Chondrocyte (in vitro differentiated cells): ENCODE measurements at regions not wholly inside any gene's neighbourhood (a gene's known extent, or its start where the extent isn't known, plus 50 kb on each side); places are given as distances from the start of the nearest gene placed in this dataset.

ENCODE experiments used
- DNase-seq: peaks from one replicate; pipeline ENCODE4 v3.0.0; 2021; ENCODE audit warnings: mixed read lengths, low spot score
- H3K27ac Mint-ChIP-seq: one replicate; pipeline ENCODE4 v1.8.0; 2021; ENCODE audit warnings: mild to moderate bottlenecking, moderate library complexity, mixed read lengths; ENCODE audit not compliant: unreplicated experiment
- H3K27me3 Mint-ChIP-seq: 2 replicates; pipeline ENCODE4 v1.8.0; 2021; ENCODE audit warnings: low read depth, mixed read lengths
- H3K36me3 Mint-ChIP-seq: 2 replicates; pipeline ENCODE4 v1.8.0; 2021; ENCODE audit warnings: low read depth, mixed read lengths
- H3K4me1 Mint-ChIP-seq: 2 replicates; pipeline ENCODE4 v1.8.0; 2021; ENCODE audit warnings: low read depth, mild to moderate bottlenecking, mixed read lengths
- H3K4me3 Mint-ChIP-seq: one replicate; pipeline ENCODE4 v1.8.0; 2021; ENCODE audit warnings: mild to moderate bottlenecking, moderate library complexity, mixed read lengths; ENCODE audit not compliant: unreplicated experiment
- H3K9me3 Mint-ChIP-seq: 2 replicates; pipeline ENCODE4 v1.8.0; 2021; ENCODE audit warnings: low read depth, mixed read lengths
- TF ChIP-seq, protein P1 (sequence below): fragments of 200-600 bp; sonication (generic); IDR thresholded peaks from 2 replicates; pipeline ENCODE4 v1.5.0; 2021; ENCODE audit warnings: antibody characterized with exemption, mild to moderate bottlenecking, moderate library complexity

DNA sequence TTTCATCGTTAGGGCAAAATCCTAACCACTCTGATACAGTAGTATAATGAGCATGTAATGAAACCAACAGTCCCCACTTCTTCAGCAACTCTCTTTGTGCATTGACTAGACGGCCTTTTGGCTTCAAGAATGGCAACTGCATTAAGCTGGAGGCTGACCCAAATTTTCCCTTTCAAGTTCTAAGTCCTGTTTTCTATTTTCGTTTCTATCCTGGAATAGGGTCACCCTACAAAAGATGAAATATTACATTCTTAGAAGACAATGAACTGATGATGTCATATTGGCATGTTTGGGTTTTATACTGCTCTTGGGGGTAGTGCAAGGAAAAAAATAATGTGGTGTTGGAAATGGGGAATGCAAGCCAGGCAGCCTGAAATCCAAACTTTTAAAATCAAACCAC lies 254.4 kb downstream of the ETAA1 start:
- TF ChIP-seq, protein P1, sequence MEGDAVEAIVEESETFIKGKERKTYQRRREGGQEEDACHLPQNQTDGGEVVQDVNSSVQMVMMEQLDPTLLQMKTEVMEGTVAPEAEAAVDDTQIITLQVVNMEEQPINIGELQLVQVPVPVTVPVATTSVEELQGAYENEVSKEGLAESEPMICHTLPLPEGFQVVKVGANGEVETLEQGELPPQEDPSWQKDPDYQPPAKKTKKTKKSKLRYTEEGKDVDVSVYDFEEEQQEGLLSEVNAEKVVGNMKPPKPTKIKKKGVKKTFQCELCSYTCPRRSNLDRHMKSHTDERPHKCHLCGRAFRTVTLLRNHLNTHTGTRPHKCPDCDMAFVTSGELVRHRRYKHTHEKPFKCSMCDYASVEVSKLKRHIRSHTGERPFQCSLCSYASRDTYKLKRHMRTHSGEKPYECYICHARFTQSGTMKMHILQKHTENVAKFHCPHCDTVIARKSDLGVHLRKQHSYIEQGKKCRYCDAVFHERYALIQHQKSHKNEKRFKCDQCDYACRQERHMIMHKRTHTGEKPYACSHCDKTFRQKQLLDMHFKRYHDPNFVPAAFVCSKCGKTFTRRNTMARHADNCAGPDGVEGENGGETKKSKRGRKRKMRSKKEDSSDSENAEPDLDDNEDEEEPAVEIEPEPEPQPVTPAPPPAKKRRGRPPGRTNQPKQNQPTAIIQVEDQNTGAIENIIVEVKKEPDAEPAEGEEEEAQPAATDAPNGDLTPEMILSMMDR: no peak
- DNase-seq: no peak
- Mint-ChIP-seq H3K9me3 (peaks cover 9% of the 10 kb centered on the region), H3K36me3 (no peaks in the 10 kb centered on the region), H3K4me1 (peaks cover 26% of the 10 kb centered on the region), H3K4me3 (no peak overlapping the region), H3K27ac (no peak overlapping the region), H3K27me3 (no peaks in the 10 kb centered on the region)

DNA sequence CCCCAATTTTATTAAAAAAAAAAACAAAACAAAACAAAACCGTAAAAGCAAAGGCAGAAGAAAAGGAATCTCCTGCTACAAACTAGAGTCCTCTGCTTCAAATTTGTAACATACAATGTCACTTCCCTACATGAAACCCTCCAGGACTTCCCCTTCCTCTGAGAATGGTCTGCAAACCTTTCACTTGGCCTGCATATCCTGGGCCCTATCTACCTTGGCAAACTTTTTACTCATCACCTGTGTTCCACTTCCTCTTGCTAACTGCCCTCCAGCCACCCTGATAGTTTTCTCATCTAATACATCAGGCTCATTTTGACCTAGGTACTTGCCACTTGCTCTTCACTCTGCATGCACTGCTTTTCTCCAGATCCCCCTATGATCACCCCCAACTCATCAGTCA lies 255.5 kb downstream of the ETAA1 start:
- no peaks in the 10 kb centered on the region for H3K36me3 Mint-ChIP-seq

DNA sequence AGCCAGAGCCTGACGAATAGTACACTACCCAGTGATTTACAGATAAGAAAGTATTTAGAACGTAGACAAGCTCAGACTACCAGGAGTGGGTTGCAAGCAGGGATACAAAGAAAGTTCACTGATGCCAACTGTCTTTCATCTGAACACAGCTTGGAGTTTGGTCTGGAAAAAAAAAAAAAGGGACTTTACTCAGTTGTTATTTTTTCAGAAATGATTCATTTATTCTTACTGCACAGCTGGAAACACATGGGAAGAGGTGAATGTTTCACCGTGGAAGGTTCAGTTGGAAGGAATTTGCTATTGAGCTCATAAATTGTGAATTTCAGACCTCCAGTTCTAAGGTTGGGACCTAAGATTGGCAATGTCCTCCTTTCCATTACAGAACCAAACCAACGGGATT lies 259.7 kb downstream of the ETAA1 start:
- Mint-ChIP-seq H3K27ac (no peak overlapping the region), H3K36me3 (peaks cover 2% of the 10 kb centered on the region), H3K27me3 (no peaks in the 10 kb centered on the region), H3K4me1 (peaks cover 4% of the 10 kb centered on the region), H3K9me3 (peaks cover 19% of the 10 kb centered on the region), H3K4me3 (no peak overlapping the region)
- TF ChIP-seq, protein P1: no peak
- DNase-seq: no peak

More for the DNA sequence above, 255.5 kb downstream of the ETAA1 start:
- H3K4me3 Mint-ChIP-seq: no peak overlapping the region
- H3K27ac Mint-ChIP-seq: no peak overlapping the region
- DNase-seq: no peak
- peaks cover 31% of the 10 kb centered on the region for H3K4me1 Mint-ChIP-seq
- H3K9me3 Mint-ChIP-seq: peaks cover 11% of the 10 kb centered on the region
- TF ChIP-seq, protein P1: no peak
- H3K27me3 Mint-ChIP-seq: no peaks in the 10 kb centered on the region

DNA sequence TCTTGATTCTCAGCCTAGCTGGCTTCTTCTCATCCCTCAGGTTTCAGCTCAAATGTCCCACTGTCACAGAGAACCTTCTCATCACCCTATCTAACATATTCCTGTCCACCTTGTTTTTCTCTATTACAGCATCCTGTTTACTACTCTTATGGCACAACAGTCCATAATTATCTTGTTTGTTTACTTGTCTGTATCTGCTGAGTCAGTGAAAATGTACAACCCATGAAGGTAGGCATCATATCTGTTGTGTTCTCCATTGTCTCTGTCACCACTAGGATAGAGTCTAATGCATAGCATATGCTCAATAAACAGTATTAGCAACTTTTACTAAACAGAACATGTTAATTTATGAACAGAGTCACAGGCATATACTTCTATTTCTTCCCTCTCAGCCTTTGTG lies 261.7 kb downstream of the ETAA1 start:
- no peak overlapping the region for H3K4me3 Mint-ChIP-seq
- no peaks in the 10 kb centered on the region for H3K27me3 Mint-ChIP-seq
- no peak overlapping the region for H3K27ac Mint-ChIP-seq
- H3K4me1 Mint-ChIP-seq: peaks cover 14% of the 10 kb centered on the region
- peaks cover 4% of the 10 kb centered on the region for H3K36me3 Mint-ChIP-seq
- DNase-seq: no peak
- TF ChIP-seq, protein P1: no peak
- H3K9me3 Mint-ChIP-seq: peaks cover 18% of the 10 kb centered on the region

DNA sequence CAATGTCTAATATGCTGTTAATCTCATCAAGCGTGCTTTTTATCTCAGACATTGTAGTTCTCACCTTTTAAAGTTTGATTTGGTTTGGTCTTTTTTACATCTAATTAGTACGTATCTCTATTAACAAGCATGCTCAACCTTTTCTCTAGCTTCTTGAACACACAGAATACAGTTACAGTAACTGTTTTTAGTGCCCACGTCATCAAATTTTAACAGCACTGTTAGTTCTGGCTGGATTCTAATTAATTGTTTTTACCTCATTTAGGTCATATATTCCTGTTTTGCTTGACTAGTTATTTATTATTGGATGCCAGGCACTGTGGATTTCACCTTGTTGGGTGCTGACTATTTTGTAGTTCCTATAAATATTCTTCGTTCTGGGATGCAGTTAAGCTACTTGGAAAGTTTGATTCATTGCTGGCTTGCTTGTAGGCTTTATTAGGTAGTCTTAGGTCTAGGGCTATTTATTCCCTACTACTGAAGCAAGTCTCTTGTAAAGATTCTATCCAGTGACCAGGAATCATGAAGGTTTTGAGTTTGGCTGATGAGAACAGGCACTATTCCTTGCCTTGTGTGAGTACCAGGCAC lies 263.0 kb downstream of the ETAA1 start:
- DNase-seq: no peak
- peaks cover 18% of the 10 kb centered on the region for H3K4me1 Mint-ChIP-seq
- peaks cover 4% of the 10 kb centered on the region for H3K36me3 Mint-ChIP-seq
- H3K4me3 Mint-ChIP-seq: no peak overlapping the region
- H3K27me3 Mint-ChIP-seq: no peaks in the 10 kb centered on the region
- H3K27ac Mint-ChIP-seq: no peak overlapping the region
- peaks cover 16% of the 10 kb centered on the region for H3K9me3 Mint-ChIP-seq
- TF ChIP-seq, protein P1: no peak
